HG02973 (cell line): ENCODE measurements at regions not wholly inside any gene's neighbourhood (a gene's known extent, or its start where the extent isn't known, plus 50 kb on each side); places are given as distances from the start of the nearest gene placed in this dataset.
"Not testable (repeated sequence)": the region's sequence is repeated elsewhere in the genome, so short reads cannot be mapped to it uniquely, and the experiment has no call there.

Experiments
- ATAC-seq: cut with Tn5 transposase; IDR thresholded peaks from one replicate; pipeline ENCODE4 v1.9.1; 2021; ENCODE audit warnings: moderate library complexity; ENCODE audit not compliant: unreplicated experiment

GRCh38 chr4:102397056-102397455 lies 51.8 kb upstream of the SLC39A8 start:
- not testable (repeated sequence) for ATAC-seq

GRCh38 chr4:102399021-102399420 lies 53.7 kb upstream of the SLC39A8 start:
- ATAC-seq, result no peak

GRCh38 chr4:102400898-102401297 lies 55.6 kb upstream of the SLC39A8 start:
- ATAC-seq, result no peak

- ATAC-seq, result no peak
These were observed 56.9 kb upstream of the SLC39A8 start for GRCh38 chr4:102402223-102402622.

GRCh38 chr4:102403116-102403515 lies 57.8 kb upstream of the SLC39A8 start:
- no peak for ATAC-seq

- no peak for ATAC-seq
These were observed 59.2 kb upstream of the SLC39A8 start for GRCh38 chr4:102404431-102404969.

- ATAC-seq, result no peak
These were observed 60.6 kb upstream of the SLC39A8 start for GRCh38 chr4:102405821-102406401.

GRCh38 chr4:102410884-102411283 lies 65.6 kb upstream of the SLC39A8 start:
- not testable (repeated sequence) for ATAC-seq

- ATAC-seq, result no peak
These were observed 66.1 kb upstream of the SLC39A8 start for GRCh38 chr4:102411408-102411807.

GRCh38 chr4:102416765-102417164 lies 71.5 kb upstream of the SLC39A8 start:
- ATAC-seq, result no peak

GRCh38 chr4:102420563-102421398 lies 75.5 kb upstream of the SLC39A8 start:
- ATAC-seq, result no peak

GRCh38 chr4:102422843-102423242 lies 77.6 kb upstream of the SLC39A8 start:
- ATAC-seq, result no peak

GRCh38 chr4:102423375-102423774 lies 77.8 kb upstream of the NFKB1 start:
- ATAC-seq, result no peak

GRCh38 chr4:102427371-102427998 lies 73.7 kb upstream of the NFKB1 start:
- no peak for ATAC-seq

- no peak for ATAC-seq
These were observed 73.0 kb upstream of the NFKB1 start for GRCh38 chr4:102428122-102428521.

- no peak for ATAC-seq
These were observed 71.6 kb upstream of the NFKB1 start for GRCh38 chr4:102429553-102429952.

- no peak for ATAC-seq
These were observed 70.7 kb upstream of the NFKB1 start for GRCh38 chr4:102430461-102430910.

GRCh38 chr4:102431608-102431961 lies 69.6 kb upstream of the NFKB1 start:
- no peak for ATAC-seq

GRCh38 chr4:102437111-102437510 lies 64.0 kb upstream of the NFKB1 start:
- no peak for ATAC-seq

- no peak for ATAC-seq
These were observed 62.5 kb upstream of the NFKB1 start for GRCh38 chr4:102438396-102439235.

GRCh38 chr4:102439236-102439614 lies 61.9 kb upstream of the NFKB1 start:
- ATAC-seq, result no peak
